ENCODE measurements at regions not wholly inside any gene's neighbourhood (a gene's known extent, or its start where the extent isn't known, plus 50 kb on each side); places are given as distances from the start of the nearest gene placed in this dataset.

DNA sequence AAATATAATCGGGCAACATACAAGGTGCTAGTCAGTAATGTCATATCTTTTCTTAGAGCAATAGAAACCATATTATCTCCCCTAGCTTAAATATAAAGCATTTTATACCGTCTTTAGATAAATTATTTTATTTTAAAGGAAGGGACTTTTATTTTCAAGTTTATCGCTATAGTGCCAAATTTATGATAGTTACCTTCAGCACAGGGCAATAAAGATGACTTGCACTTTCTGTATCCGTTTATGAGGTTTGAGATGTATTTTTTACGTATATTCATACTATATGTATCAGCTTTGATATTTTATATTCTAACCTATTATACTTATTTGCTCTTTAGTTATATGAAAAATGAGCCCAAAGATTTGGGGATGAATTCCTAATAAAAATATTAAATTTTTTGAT lies 61.6 kb upstream of the CARD18 start:
- ATAC-seq (ENCODE audit: insufficient number of reproducible peaks, low FRiP score, low read depth) (no peak), DNase-seq (ENCODE audit: low spot score) (no peak)
- H3K4me3 ChIP-seq, result no peak overlapping the region
- H3K27me3 ChIP-seq (replicated peaks; ENCODE audit: insufficient read depth), result no peaks in the 10 kb centered on the region
- no peaks in the 10 kb centered on the region for H3K9me3 ChIP-seq
- no peaks in the 10 kb centered on the region for H3K36me3 ChIP-seq
- TF ChIP-seq, protein P1, sequence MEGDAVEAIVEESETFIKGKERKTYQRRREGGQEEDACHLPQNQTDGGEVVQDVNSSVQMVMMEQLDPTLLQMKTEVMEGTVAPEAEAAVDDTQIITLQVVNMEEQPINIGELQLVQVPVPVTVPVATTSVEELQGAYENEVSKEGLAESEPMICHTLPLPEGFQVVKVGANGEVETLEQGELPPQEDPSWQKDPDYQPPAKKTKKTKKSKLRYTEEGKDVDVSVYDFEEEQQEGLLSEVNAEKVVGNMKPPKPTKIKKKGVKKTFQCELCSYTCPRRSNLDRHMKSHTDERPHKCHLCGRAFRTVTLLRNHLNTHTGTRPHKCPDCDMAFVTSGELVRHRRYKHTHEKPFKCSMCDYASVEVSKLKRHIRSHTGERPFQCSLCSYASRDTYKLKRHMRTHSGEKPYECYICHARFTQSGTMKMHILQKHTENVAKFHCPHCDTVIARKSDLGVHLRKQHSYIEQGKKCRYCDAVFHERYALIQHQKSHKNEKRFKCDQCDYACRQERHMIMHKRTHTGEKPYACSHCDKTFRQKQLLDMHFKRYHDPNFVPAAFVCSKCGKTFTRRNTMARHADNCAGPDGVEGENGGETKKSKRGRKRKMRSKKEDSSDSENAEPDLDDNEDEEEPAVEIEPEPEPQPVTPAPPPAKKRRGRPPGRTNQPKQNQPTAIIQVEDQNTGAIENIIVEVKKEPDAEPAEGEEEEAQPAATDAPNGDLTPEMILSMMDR (IDR thresholded peaks at IDR 0.05), result no peak
- H3K4me1 ChIP-seq (ENCODE audit: control insufficient read depth in 1 of 2, low read depth in 2 of 2), result no peaks in the 10 kb centered on the region
- no peak overlapping the region for H3K27ac ChIP-seq

DNA sequence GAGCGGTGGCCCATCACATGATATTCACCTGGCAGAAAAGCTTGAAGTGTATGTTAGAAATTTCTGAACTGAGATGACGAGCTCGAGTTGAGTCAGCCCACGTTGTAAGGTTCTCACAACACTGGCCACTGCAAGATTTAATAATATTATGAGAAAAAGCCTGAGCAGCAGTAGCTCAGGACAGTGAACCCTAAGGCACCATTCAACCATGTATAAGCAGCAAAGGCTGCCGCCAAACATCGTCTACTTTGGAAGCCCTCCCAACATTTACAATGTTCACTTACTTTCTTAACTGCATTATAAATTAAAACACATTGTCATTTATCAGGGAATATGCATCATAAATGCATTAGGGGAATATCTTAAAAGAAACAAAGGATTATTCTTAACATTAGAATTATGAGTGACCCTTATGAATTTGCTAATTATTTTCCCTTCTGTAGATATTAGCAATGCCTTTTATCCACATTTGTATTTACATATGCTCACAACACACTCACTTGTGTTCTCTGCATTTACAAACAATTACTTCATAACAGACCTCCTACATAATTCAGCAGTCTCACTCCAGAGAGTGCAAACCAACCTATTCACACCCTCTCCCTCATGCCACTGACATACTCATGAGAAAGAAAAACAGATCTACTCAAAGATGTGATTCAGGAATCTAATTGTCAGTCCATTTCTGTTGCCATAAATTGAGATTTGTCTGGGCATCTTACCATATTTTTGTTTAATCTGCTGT lies 57.7 kb upstream of the CARD18 start:
- no peaks in the 10 kb centered on the region for H3K36me3 ChIP-seq
- ATAC-seq (ENCODE audit: insufficient number of reproducible peaks, low FRiP score, low read depth), result no peak
- no peak overlapping the region for H3K4me3 ChIP-seq
- H3K4me1 ChIP-seq (ENCODE audit: control insufficient read depth in 1 of 2, low read depth in 2 of 2), result no peaks in the 10 kb centered on the region
- TF ChIP-seq, protein P1 (IDR thresholded peaks at IDR 0.05), result no peak
- H3K27me3 ChIP-seq (replicated peaks; ENCODE audit: insufficient read depth), result no peaks in the 10 kb centered on the region
- no peak for DNase-seq (ENCODE audit: low spot score)
- no peaks in the 10 kb centered on the region for H3K9me3 ChIP-seq
- H3K27ac ChIP-seq, result no peak overlapping the region

DNA sequence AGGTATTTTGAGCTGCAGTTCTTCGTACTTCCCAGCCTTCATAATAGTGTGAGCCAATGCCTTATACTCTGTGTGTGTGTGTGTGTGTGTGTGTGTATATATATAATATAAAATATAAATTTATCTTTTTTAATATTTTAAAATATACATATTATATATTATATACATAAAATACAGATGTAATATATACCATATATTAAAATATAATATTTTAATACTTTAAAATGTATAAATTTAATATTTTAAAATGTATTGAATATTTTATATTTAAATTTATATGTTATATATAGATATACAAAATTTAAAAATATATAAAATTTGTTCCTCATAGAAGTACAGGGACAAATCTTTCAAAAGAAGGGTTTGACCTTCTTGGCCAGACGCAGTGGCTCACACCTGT lies 53.7 kb upstream of the CARD18 start:
- DNase-seq (ENCODE audit: low spot score) (no peak), ATAC-seq (ENCODE audit: insufficient number of reproducible peaks, low FRiP score, low read depth) (no peak)
- Histone ChIP-seq H3K9me3 (no peaks in the 10 kb centered on the region), H3K27me3 (replicated peaks; ENCODE audit: insufficient read depth) (no peaks in the 10 kb centered on the region), H3K36me3 (no peaks in the 10 kb centered on the region), H3K27ac (no peak overlapping the region), H3K4me1 (ENCODE audit: control insufficient read depth in 1 of 2, low read depth in 2 of 2) (no peaks in the 10 kb centered on the region), H3K4me3 (no peak overlapping the region)
- TF ChIP-seq, protein P1 (IDR thresholded peaks at IDR 0.05), result no peak

DNA sequence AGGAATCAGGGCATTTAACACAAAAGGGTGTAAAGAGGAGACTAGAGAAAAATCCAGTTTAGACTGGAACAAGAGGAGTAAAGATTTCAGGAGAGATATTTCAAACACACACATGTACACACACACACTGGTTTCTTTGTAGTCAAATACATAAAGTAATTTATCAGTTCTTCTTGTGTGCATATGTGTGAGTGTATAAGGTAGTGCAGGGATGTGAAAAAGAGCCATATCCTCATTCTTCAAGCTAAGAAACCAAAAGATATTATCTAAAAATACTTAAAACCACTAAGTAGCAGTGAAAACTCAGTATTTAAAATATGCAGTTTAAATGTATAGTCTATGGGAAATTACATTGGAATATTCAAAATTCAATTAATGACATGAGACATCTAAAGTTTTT lies 52.5 kb upstream of the CARD18 start:
- H3K4me3 ChIP-seq, result no peak overlapping the region
- H3K27ac ChIP-seq, result no peak overlapping the region
- ATAC-seq (ENCODE audit: insufficient number of reproducible peaks, low FRiP score, low read depth), result no peak
- H3K4me1 ChIP-seq (ENCODE audit: control insufficient read depth in 1 of 2, low read depth in 2 of 2), result no peaks in the 10 kb centered on the region
- no peaks in the 10 kb centered on the region for H3K36me3 ChIP-seq
- H3K9me3 ChIP-seq, result no peaks in the 10 kb centered on the region
- DNase-seq (ENCODE audit: low spot score), result no peak
- no peaks in the 10 kb centered on the region for H3K27me3 ChIP-seq (replicated peaks; ENCODE audit: insufficient read depth)
- TF ChIP-seq, protein P1 (IDR thresholded peaks at IDR 0.05), result no peak

DNA sequence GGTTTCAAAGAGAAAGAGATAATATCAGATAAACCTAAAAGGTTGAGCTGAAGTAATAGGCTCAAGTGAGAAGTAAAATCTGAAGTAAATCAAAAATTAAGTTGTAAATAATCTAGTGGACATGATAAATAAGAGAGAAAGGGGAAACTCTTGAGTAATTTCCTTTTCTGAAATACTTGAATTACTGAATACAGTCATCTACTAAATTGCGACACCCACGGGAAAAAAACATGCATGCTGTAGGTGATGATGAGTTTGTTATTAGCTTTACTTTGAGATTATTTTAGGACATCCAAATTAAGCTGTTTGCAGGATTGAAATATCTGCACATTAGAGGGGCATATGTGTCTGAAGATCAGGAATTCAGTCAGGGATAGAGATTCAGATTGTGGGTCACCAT lies 50.0 kb upstream of the CARD18 start:
- no peak for DNase-seq (ENCODE audit: low spot score)
- Histone ChIP-seq H3K4me1 (ENCODE audit: control insufficient read depth in 1 of 2, low read depth in 2 of 2) (no peaks in the 10 kb centered on the region), H3K27ac (no peak overlapping the region), H3K27me3 (replicated peaks; ENCODE audit: insufficient read depth) (no peaks in the 10 kb centered on the region), H3K36me3 (no peaks in the 10 kb centered on the region), H3K9me3 (no peaks in the 10 kb centered on the region), H3K4me3 (no peak overlapping the region)
- no peak for ATAC-seq (ENCODE audit: insufficient number of reproducible peaks, low FRiP score, low read depth)
- TF ChIP-seq, protein P1 (IDR thresholded peaks at IDR 0.05), result no peak

Measured in thoracic aorta (tissue), 2 donors.